ENCODE measurements at regions not wholly inside any gene's neighbourhood (a gene's known extent, or its start where the extent isn't known, plus 50 kb on each side); places are given as distances from the start of the nearest gene placed in this dataset.
"Not testable (repeated sequence)": the region's sequence is repeated elsewhere in the genome, so short reads cannot be mapped to it uniquely, and the experiment has no call there.

GRCh38 chr5:3092211-3092610 lies 340.7 kb upstream of the IRX2 start:
- TF ChIP-seq CTCF (IDR thresholded peaks at IDR 0.05) = no peak
- Histone ChIP-seq H3K9me3 (replicated peaks in 1 of 2; ENCODE audit: control insufficient read depth in 1 of 2, insufficient read depth in 1 of 2, low read length in 2 of 2) (peaks cover 0 to 18% of the 10 kb centered on the region in 2 donors), H3K9ac (ENCODE audit: insufficient read depth, low read length, poor library complexity, severe bottlenecking) (no peak overlapping the region), H3K79me2 (ENCODE audit: insufficient read depth, low read length) (no peaks in the 10 kb centered on the region), H3K4me2 (replicated peaks; ENCODE audit: extremely low read depth, low read length, poor library complexity, severe bottlenecking) (no peak overlapping the region), H2AFZ (ENCODE audit: insufficient read depth, low read depth, low read length, poor library complexity, severe bottlenecking) (no peak overlapping the region), H3K27ac (ENCODE audit: low read depth in 1 of 2, low read length in 2 of 2) (no peak overlapping the region), H4K20me1 (ENCODE audit: insufficient read depth, low read length) (no peaks in the 10 kb centered on the region), H3K4me3 (replicated peaks in 1 of 3; ENCODE audit: low read depth in 2 of 3, low read length in 3 of 3) (no peak overlapping the region), H3K27me3 (ENCODE audit: control insufficient read depth in 2 of 2, insufficient read depth in 2 of 2, low read length in 2 of 2) (no peaks in the 10 kb centered on the region), H3K36me3 (replicated peaks in 1 of 2; ENCODE audit: control insufficient read depth in 1 of 2, insufficient read depth in 2 of 2, low read length in 2 of 2) (no peaks in the 10 kb centered on the region), H3K4me1 (ENCODE audit: control insufficient read depth in 1 of 2, insufficient read depth in 2 of 2, low read length in 2 of 2) (no peaks in the 10 kb centered on the region)
- H3K36me3 Mint-ChIP-seq = no peaks in the 10 kb centered on the region
- no peak for DNase-seq
- H3K27ac Mint-ChIP-seq = no peak overlapping the region
- peaks cover under 1 to 3% (median 2%) of the 10 kb centered on the region in 3 donors for H3K27me3 Mint-ChIP-seq (ENCODE audit: low read depth in 3 of 3)
- no peak overlapping the region for H3K4me3 Mint-ChIP-seq
- peaks cover 5 to 34% (median 16%) of the 10 kb centered on the region in 7 donors for H3K9me3 Mint-ChIP-seq
- 53% methylated on average over 7 of the region's 7 CpGs for WGBS (ENCODE audit: insufficient coverage)
- H3K4me1 Mint-ChIP-seq = no peaks in the 10 kb centered on the region
- intact Hi-C loops (cut with micrococcal nuclease) = no loop called here

- intact Hi-C loops (cut with micrococcal nuclease) = no loop called here
- Mint-ChIP-seq H3K36me3 (no peaks in the 10 kb centered on the region), H3K4me3 (no peak overlapping the region), H3K27ac (no peak overlapping the region), H3K4me1 (no peaks in the 10 kb centered on the region), H3K9me3 (peaks cover 2 to 28% (median 12%) of the 10 kb centered on the region in 7 donors), H3K27me3 (ENCODE audit: low read depth in 3 of 3) (peaks cover 0 to 3% (median 2%) of the 10 kb centered on the region in 3 donors)
- no CpG with 5 or more reads among the region's 11 CpGs for WGBS (ENCODE audit: insufficient coverage)
- Histone ChIP-seq H3K79me2 (ENCODE audit: insufficient read depth, low read length) (no peaks in the 10 kb centered on the region), H2AFZ (ENCODE audit: insufficient read depth, low read depth, low read length, poor library complexity, severe bottlenecking) (no peak overlapping the region), H3K4me2 (replicated peaks; ENCODE audit: extremely low read depth, low read length, poor library complexity, severe bottlenecking) (no peak overlapping the region), H3K9ac (ENCODE audit: insufficient read depth, low read length, poor library complexity, severe bottlenecking) (no peak overlapping the region), H3K4me3 (replicated peaks in 1 of 3; ENCODE audit: low read depth in 2 of 3, low read length in 3 of 3) (no peak overlapping the region), H3K4me1 (ENCODE audit: control insufficient read depth in 1 of 2, insufficient read depth in 2 of 2, low read length in 2 of 2) (no peaks in the 10 kb centered on the region), H4K20me1 (ENCODE audit: insufficient read depth, low read length) (no peaks in the 10 kb centered on the region), H3K27me3 (ENCODE audit: control insufficient read depth in 2 of 2, insufficient read depth in 2 of 2, low read length in 2 of 2) (no peaks in the 10 kb centered on the region), H3K27ac (ENCODE audit: low read depth in 1 of 2, low read length in 2 of 2) (no peak overlapping the region), H3K9me3 (replicated peaks in 1 of 2; ENCODE audit: control insufficient read depth in 1 of 2, insufficient read depth in 1 of 2, low read length in 2 of 2) (peaks cover 0 to 14% of the 10 kb centered on the region in 2 donors), H3K36me3 (replicated peaks in 1 of 2; ENCODE audit: control insufficient read depth in 1 of 2, insufficient read depth in 2 of 2, low read length in 2 of 2) (no peaks in the 10 kb centered on the region)
- DNase-seq = no peak
- no peak for TF ChIP-seq CTCF (IDR thresholded peaks at IDR 0.05)
Measured at GRCh38 chr5:3091040-3091774, 339.7 kb upstream of the IRX2 start.

- peaks cover 2 to 25% (median 12%) of the 10 kb centered on the region in 7 donors for H3K9me3 Mint-ChIP-seq
- H3K27me3 Mint-ChIP-seq (ENCODE audit: low read depth in 3 of 3); H2AFZ ChIP-seq (ENCODE audit: insufficient read depth, low read depth, low read length, poor library complexity, severe bottlenecking); H3K4me2 ChIP-seq (replicated peaks; ENCODE audit: extremely low read depth, low read length, poor library complexity, severe bottlenecking); H3K36me3 Mint-ChIP-seq; H3K36me3 ChIP-seq (replicated peaks in 1 of 2; ENCODE audit: control insufficient read depth in 1 of 2, insufficient read depth in 2 of 2, low read length in 2 of 2); H4K20me1 ChIP-seq (ENCODE audit: insufficient read depth, low read length); H3K27ac ChIP-seq (ENCODE audit: low read depth in 1 of 2, low read length in 2 of 2); H3K4me1 Mint-ChIP-seq; H3K27me3 ChIP-seq (ENCODE audit: control insufficient read depth in 2 of 2, insufficient read depth in 2 of 2, low read length in 2 of 2); DNase-seq; H3K79me2 ChIP-seq (ENCODE audit: insufficient read depth, low read length); H3K27ac Mint-ChIP-seq; H3K4me3 ChIP-seq (replicated peaks in 1 of 3; ENCODE audit: low read depth in 2 of 3, low read length in 3 of 3); intact Hi-C loops (cut with micrococcal nuclease); H3K4me1 ChIP-seq (ENCODE audit: control insufficient read depth in 1 of 2, insufficient read depth in 2 of 2, low read length in 2 of 2); H3K9ac ChIP-seq (ENCODE audit: insufficient read depth, low read length, poor library complexity, severe bottlenecking); H3K4me3 Mint-ChIP-seq: not testable (repeated sequence)
- peaks cover 0 to 14% of the 10 kb centered on the region in 2 donors for H3K9me3 ChIP-seq (replicated peaks in 1 of 2; ENCODE audit: control insufficient read depth in 1 of 2, insufficient read depth in 1 of 2, low read length in 2 of 2)
- WGBS (ENCODE audit: insufficient coverage) = 92% methylated on average over 2 of the region's 6 CpGs
Measured at GRCh38 chr5:3090305-3090704, 338.8 kb upstream of the IRX2 start.
